PC-9 (cell line): ENCODE measurements at regions not wholly inside any gene's neighbourhood (a gene's known extent, or its start where the extent isn't known, plus 50 kb on each side); places are given as distances from the start of the nearest gene placed in this dataset.
A peak's percentile ranks its signal among the peaks of the same experiment; 100 is the strongest.

Experiments
- BruUV-seq: library from RNA; stranded (reverse); fragments of 400-500 nt; replicated peaks from 2 replicates; lab custom pipeline; 2021; lab: Mats Ljungman, UMichigan
- CTCF ChIA-PET: fragments of 300-600 bp; sonication (Branson Sonifier 250); formaldehyde crosslinking; loops from one replicate; lab custom pipeline; 2022; ENCODE audit warnings: antibody characterized with exemption; lab: Charles Lee
- POLR2A ChIA-PET: fragments of 300-600 bp; sonication (Branson Sonifier 250); formaldehyde crosslinking; loops from one replicate; lab custom pipeline; 2022; ENCODE audit warnings: antibody characterized with exemption; ENCODE audit not compliant: unreplicated experiment; lab: Charles Lee
- DNase-seq, 2 experiments: peaks; one replicate each; pipeline versions ENCODE4 v3.0.0 to v3.0.0-alpha.2; 2015 to 2022; ENCODE audit warnings: mixed read lengths in 1 of 2
- H2AFZ ChIP-seq: fragments of 200-600 bp; sonication (generic); 2 replicates; pipeline ENCODE4 v1.8.1; 2017; ENCODE audit warnings: antibody characterized with exemption
- H3F3A ChIP-seq: fragments of 200-600 bp; sonication (generic); 2 replicates; pipeline ENCODE4 v1.8.1; 2017; ENCODE audit warnings: antibody characterized with exemption, mild to moderate bottlenecking, low read depth; ENCODE audit not compliant: insufficient read depth
- H3K27ac ChIP-seq: fragments of 200-600 bp; sonication (generic); 2 replicates; pipeline ENCODE4 v1.6.1; 2016; ENCODE audit warnings: mixed run types
- H3K27me3 ChIP-seq: fragments of 200-600 bp; sonication (generic); 2 replicates; pipeline ENCODE4 v1.6.1; 2016; ENCODE audit warnings: low read depth, mixed run types; ENCODE audit not compliant: insufficient read depth
- H3K36me3 ChIP-seq: fragments of 200-600 bp; sonication (generic); 2 replicates; pipeline ENCODE4 v1.6.1; 2016; ENCODE audit warnings: low read depth, mixed run types
- H3K4me1 ChIP-seq: fragments of 200-600 bp; sonication (generic); replicated peaks from 2 replicates; pipeline ENCODE4 v1.6.1; 2016; ENCODE audit warnings: mixed run types; ENCODE audit not compliant: insufficient read depth
- H3K4me2 ChIP-seq: fragments of 200-600 bp; sonication (generic); 2 replicates; pipeline ENCODE4 v1.6.1; 2017; ENCODE audit warnings: mixed run types
- H3K4me3 ChIP-seq: fragments of 200-600 bp; sonication (generic); 2 replicates; pipeline ENCODE4 v1.6.1; 2016; ENCODE audit warnings: mixed run types
- H3K79me2 ChIP-seq: fragments of 200-600 bp; sonication (generic); 2 replicates; pipeline ENCODE4 v1.6.1; 2017; ENCODE audit warnings: low read depth, mixed run types
- H3K9me2 ChIP-seq: fragments of 200-600 bp; sonication (generic); 2 replicates; pipeline ENCODE4 v1.8.1; 2017; ENCODE audit warnings: mild to moderate bottlenecking; ENCODE audit not compliant: insufficient read depth
- H3K9me3 ChIP-seq: fragments of 200-600 bp; sonication (generic); 2 replicates; pipeline ENCODE4 v1.8.1; 2016; ENCODE audit warnings: low read depth; ENCODE audit not compliant: insufficient read depth
- H4K20me1 ChIP-seq: fragments of 200-600 bp; sonication (generic); 2 replicates; pipeline ENCODE4 v1.8.1; 2017; ENCODE audit not compliant: insufficient read depth
- CTCF ChIP-seq: fragments of 200-600 bp; sonication (generic); conservative IDR thresholded peaks from 2 replicates; pipeline ENCODE4 v1.6.1; 2017; ENCODE audit warnings: mixed run types, antibody characterized with exemption, mild to moderate bottlenecking, moderate library complexity
- EZH2 ChIP-seq: fragments of 200-600 bp; sonication (generic); IDR thresholded peaks from 2 replicates; pipeline ENCODE4 v1.8.0; 2017; ENCODE audit warnings: antibody characterized with exemption, low read depth
- intact Hi-C: fragments of 100-400 bp; cut with micrococcal nuclease; formaldehyde crosslinking; loops from one replicate; pipeline ENCODE4 v1.10.0; 2022; ENCODE audit not compliant: unreplicated experiment

DNA sequence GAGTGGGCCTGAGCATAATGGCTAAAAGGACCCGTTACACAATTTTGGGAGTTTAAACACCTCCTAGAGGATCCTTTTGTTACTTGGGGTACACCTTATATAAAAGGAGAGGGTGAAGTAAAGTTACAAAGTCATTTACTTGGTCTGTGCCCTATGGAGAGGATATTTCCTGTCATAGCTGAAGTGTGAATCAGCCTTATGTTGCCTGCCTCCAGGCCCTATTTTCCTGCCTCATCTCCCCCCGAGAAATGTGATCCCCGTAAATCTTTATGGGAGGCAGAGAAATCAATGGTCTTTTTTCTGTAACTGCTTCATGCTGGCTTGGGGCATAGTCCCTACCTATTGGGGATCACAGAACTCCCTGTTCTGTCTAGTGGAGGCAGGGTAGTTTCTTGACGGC lies 906.6 kb downstream of the DSC3 start:
- Histone ChIP-seq H3K27me3 (no peaks in the 10 kb centered on the region), H3K9me3 (no peaks in the 10 kb centered on the region), H3K36me3 (no peaks in the 10 kb centered on the region), H3K79me2 (no peaks in the 10 kb centered on the region), H3K27ac (no peak overlapping the region), H3K4me2 (no peak overlapping the region), H4K20me1 (no peaks in the 10 kb centered on the region), H3F3A (no peaks in the 10 kb centered on the region), H3K9me2 (no peaks in the 10 kb centered on the region), H3K4me1 (no peaks in the 10 kb centered on the region), H2AFZ (peak overlapping the region; percentile 11; the same call in 1 of the 2 replicates), H3K4me3 (no peak overlapping the region)
- ChIA-PET CTCF (no interaction called here), POLR2A (no interaction called here)
- intact Hi-C loops = no loop called here
- DNase-seq = no peak
- no TSS peak for BruUV-seq
- no peak for TF ChIP-seq EZH2
- TF ChIP-seq CTCF = no peak

GRCh38 chr18:30134020-30134419 lies 908.5 kb downstream of the DSC3 start:
- H3K9me2 ChIP-seq = no peaks in the 10 kb centered on the region
- intact Hi-C loops = no loop called here
- DNase-seq = no peak
- no peak overlapping the region for H3K27ac ChIP-seq
- no peak overlapping the region for H2AFZ ChIP-seq
- H3K4me1 ChIP-seq = no peaks in the 10 kb centered on the region
- ChIA-PET CTCF (no interaction called here), POLR2A (no interaction called here)
- no peaks in the 10 kb centered on the region for H3K27me3 ChIP-seq
- BruUV-seq = no TSS peak
- H3F3A ChIP-seq = no peaks in the 10 kb centered on the region
- no peaks in the 10 kb centered on the region for H3K36me3 ChIP-seq
- H3K9me3 ChIP-seq = no peaks in the 10 kb centered on the region
- H4K20me1 ChIP-seq = no peaks in the 10 kb centered on the region
- no peak overlapping the region for H3K4me2 ChIP-seq
- H3K79me2 ChIP-seq = no peaks in the 10 kb centered on the region
- TF ChIP-seq EZH2 (no peak), CTCF (no peak)
- H3K4me3 ChIP-seq = no peak overlapping the region

GRCh38 chr18:30132959-30133358 lies 909.6 kb downstream of the DSC3 start:
- H3K4me2 ChIP-seq = no peak overlapping the region
- no peaks in the 10 kb centered on the region for H3K27me3 ChIP-seq
- no peaks in the 10 kb centered on the region for H3K79me2 ChIP-seq
- no peak overlapping the region for H3K4me3 ChIP-seq
- no peaks in the 10 kb centered on the region for H3F3A ChIP-seq
- H4K20me1 ChIP-seq = no peaks in the 10 kb centered on the region
- DNase-seq = no peak
- H3K9me3 ChIP-seq = no peaks in the 10 kb centered on the region
- no peaks in the 10 kb centered on the region for H3K9me2 ChIP-seq
- POLR2A ChIA-PET = no interaction called here
- no peak overlapping the region for H2AFZ ChIP-seq
- H3K4me1 ChIP-seq = no peaks in the 10 kb centered on the region
- TF ChIP-seq CTCF (no peak), EZH2 (no peak)
- no peak overlapping the region for H3K27ac ChIP-seq
- H3K36me3 ChIP-seq = no peaks in the 10 kb centered on the region
- CTCF ChIA-PET = no interaction called here
- intact Hi-C loops = no loop called here
- no TSS peak for BruUV-seq
